ENCODE measurements at regions not wholly inside any gene's neighbourhood (a gene's known extent, or its start where the extent isn't known, plus 50 kb on each side); places are given as distances from the start of the nearest gene placed in this dataset.

GRCh38 chr9:16321461-16322119, 548.9 kb downstream of the BNC2 start:
- TF ChIP-seq, protein P1, sequence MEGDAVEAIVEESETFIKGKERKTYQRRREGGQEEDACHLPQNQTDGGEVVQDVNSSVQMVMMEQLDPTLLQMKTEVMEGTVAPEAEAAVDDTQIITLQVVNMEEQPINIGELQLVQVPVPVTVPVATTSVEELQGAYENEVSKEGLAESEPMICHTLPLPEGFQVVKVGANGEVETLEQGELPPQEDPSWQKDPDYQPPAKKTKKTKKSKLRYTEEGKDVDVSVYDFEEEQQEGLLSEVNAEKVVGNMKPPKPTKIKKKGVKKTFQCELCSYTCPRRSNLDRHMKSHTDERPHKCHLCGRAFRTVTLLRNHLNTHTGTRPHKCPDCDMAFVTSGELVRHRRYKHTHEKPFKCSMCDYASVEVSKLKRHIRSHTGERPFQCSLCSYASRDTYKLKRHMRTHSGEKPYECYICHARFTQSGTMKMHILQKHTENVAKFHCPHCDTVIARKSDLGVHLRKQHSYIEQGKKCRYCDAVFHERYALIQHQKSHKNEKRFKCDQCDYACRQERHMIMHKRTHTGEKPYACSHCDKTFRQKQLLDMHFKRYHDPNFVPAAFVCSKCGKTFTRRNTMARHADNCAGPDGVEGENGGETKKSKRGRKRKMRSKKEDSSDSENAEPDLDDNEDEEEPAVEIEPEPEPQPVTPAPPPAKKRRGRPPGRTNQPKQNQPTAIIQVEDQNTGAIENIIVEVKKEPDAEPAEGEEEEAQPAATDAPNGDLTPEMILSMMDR (IDR thresholded peaks at IDR 0.05; ENCODE audit: control extremely low read depth, extremely low read depth, low read depth, missing control alignments): no peak
- ChIA-PET CTCF (no interaction called here), POLR2A (no interaction called here)
- no peak for DNase-seq (ENCODE audit: extremely low spot score)

- CTCF ChIA-PET: no interaction called here
- no peak for DNase-seq (ENCODE audit: extremely low spot score)
- POLR2A ChIA-PET: no interaction called here
- TF ChIP-seq, protein P1 (IDR thresholded peaks at IDR 0.05; ENCODE audit: control extremely low read depth, extremely low read depth, low read depth, missing control alignments): no peak
Observed at GRCh38 chr9:16322849-16323248, 547.6 kb downstream of the BNC2 start.

DNA sequence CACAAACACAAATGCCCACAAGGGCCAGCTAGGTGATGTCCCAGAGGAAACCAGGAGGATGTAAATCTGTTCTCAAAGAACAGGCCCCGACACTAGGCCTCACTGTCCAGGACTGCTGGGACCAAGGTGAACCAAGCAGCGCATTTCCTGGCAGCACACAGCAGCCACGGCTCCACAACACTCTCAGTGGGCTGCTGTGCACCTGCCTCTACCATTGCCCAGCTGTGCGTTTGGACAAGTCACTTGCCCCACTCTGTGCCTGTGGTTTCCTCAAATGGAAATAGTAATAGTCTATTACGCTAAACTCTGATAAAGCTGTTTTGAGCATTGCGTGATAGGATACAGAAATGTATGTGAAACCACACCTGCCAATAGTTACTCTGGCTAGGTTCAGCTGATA, 544.5 kb downstream of the BNC2 start:
- TF ChIP-seq, protein P1 (IDR thresholded peaks at IDR 0.05; ENCODE audit: control extremely low read depth, extremely low read depth, low read depth, missing control alignments): no peak
- CTCF ChIA-PET: no interaction called here
- no peak for DNase-seq (ENCODE audit: extremely low spot score)
- POLR2A ChIA-PET: no interaction called here

DNA sequence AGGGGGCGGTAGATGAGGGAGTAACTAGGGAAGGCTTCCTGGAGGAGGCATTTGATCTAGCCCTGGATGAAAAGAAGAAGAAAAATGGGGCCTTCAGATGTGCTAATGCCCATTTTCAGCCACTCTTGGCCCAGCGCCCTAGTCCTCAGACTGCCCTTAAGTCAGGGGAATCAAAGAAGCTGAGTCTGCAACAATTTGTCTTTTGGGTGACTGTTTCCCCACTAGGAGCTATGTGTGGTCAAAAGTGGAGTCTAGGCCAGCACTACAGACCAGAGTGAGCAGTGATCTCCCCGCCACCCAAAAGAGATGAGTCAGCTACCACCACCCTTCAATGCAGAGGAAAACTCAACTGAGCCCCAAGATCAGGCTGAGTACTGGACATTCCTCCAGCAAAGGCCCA, 542.1 kb downstream of the BNC2 start:
- ChIA-PET CTCF (no interaction called here), POLR2A (no interaction called here)
- TF ChIP-seq, protein P1 (IDR thresholded peaks at IDR 0.05; ENCODE audit: control extremely low read depth, extremely low read depth, low read depth, missing control alignments): no peak
- no peak for DNase-seq (ENCODE audit: extremely low spot score)

DNA sequence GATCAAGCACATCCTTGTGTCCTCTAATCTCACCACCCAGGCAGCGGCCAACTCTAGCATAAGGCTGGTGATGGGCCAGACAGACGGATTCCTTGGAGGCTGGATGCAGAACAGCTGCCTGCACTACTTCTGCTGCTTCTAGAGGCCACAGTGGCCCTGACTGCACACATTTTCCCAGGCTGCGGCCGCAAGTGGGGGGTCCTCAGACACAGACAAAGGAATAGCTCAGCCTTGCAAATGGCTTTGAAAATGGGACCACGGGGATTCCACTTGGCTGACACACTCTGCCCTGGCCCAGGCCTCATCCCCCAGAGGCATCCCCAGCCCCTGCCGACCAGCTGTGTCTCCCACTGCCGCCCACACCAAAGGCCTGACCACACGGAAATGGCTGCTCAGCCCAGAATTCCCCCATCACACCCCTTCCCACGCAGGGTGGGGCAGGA, 540.8 kb downstream of the BNC2 start:
- no peak for DNase-seq (ENCODE audit: extremely low spot score)
- TF ChIP-seq, protein P1 (IDR thresholded peaks at IDR 0.05; ENCODE audit: control extremely low read depth, extremely low read depth, low read depth, missing control alignments): no peak
- ChIA-PET POLR2A (no interaction called here), CTCF (no interaction called here)

GRCh38 chr9:16331031-16331430, 539.4 kb downstream of the BNC2 start:
- DNase-seq (ENCODE audit: extremely low spot score): no peak
- POLR2A ChIA-PET: no interaction called here
- CTCF ChIA-PET: interaction anchor here (1.9 kb wide), 1 partner anchor 11 kb away, joined by 8 read pairs; no protein-coding TSS in a partner anchor
- TF ChIP-seq, protein P1 (IDR thresholded peaks at IDR 0.05; ENCODE audit: control extremely low read depth, extremely low read depth, low read depth, missing control alignments): no peak

Data from GM10248 (cell line).